HG03060 (cell line): ENCODE measurements at regions not wholly inside any gene's neighbourhood (a gene's known extent, or its start where the extent isn't known, plus 50 kb on each side); places are given as distances from the start of the nearest gene placed in this dataset.
"Not testable (repeated sequence)": the region's sequence is repeated elsewhere in the genome, so short reads cannot be mapped to it uniquely, and the experiment has no call there.

Experiments
- ATAC-seq: cut with Tn5 transposase; IDR thresholded peaks from one replicate; pipeline ENCODE4 v1.9.1; 2021; ENCODE audit warnings: low read depth, moderate number of reproducible peaks; ENCODE audit not compliant: unreplicated experiment

DNA sequence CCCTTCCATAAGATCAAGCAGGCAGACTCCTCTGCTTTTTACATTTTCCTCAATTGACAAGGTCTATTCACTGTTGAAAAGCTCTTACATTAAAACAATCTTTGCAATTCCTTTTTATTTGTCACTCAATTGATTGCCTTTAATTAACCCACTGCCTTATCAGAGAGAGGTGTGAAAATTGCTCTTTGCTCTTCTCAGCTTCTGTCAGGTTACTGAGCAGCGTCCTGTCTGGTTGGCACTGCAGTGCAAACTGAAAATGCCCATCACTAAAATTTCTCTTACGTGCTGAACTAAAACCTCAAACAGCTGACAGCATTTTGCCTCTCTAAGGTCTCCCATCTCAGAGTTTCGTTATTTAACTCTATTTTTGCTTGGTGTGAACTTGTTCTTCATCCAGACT lies 504.1 kb upstream of the ATXN7L3B start:
- no peak for ATAC-seq

- not testable (repeated sequence) for ATAC-seq
These were observed 498.5 kb upstream of the ATXN7L3B start for GRCh38 chr12:74039138-74039537.

DNA sequence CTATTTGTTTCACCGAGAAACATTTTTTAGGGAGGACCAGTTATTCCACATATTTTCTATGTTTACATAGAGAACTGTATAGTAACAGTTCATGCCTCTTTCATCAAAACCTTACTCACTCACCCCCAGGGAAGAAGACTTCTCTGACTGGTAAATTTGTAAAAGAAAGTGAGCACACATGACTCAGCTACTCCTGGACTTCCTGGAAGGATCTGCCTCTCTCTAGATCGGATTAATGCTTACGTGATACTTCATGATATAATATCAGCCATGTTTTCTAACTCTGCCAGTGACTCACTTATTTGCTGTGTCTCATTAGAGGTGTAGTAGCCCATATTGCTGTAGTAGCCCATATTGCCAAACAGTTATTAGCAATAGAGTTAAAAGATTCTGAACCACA lies 494.3 kb upstream of the ATXN7L3B start:
- no peak for ATAC-seq

- no peak for ATAC-seq
These were observed 488.3 kb upstream of the ATXN7L3B start for GRCh38 chr12:74049348-74049747.

GRCh38 chr12:74051848-74052247 lies 485.8 kb upstream of the ATXN7L3B start:
- no peak for ATAC-seq

DNA sequence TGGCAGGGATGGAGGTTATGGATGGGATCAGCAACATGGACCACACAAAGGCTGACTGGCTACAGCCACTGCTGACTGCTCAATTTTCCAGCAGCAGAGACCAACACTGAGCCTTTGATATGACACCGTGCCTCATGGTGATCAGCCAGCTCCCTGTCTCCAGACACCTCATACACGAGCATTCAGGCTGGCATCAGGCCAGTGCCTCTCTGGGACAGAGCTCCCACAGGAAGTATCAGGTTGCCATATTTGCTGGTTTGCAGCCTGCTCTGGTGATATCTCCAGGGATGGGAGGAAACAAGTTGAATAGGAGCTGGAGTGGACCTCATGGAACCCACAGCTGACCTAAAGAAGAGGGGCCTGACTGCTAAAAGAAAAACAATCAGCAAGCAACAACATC lies 471.2 kb upstream of the ATXN7L3B start:
- no peak for ATAC-seq

- no peak for ATAC-seq
These were observed 466.5 kb upstream of the ATXN7L3B start for GRCh38 chr12:74071182-74071581.

DNA sequence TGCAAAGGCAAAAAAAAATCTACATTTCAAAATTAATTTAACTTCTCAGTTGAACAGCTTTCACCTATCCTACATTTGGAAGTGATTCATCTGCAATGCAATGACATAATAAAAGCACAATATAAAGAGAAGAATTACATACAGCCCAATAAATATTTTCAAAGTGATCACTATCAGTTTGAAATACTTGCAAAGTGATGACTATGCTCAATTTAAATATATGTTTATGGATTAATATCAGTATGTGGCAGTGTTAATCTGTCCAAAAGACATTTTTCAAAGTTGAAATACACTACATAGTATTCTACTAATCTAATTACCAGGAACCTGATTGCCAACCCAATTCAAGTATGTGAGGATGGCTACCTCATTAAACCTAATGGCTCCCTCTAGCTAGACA lies 460.7 kb upstream of the ATXN7L3B start:
- no peak for ATAC-seq

- ATAC-seq: no peak
These were observed 432.2 kb upstream of the ATXN7L3B start for GRCh38 chr12:74105434-74105833.

GRCh38 chr12:74108729-74109128 lies 428.9 kb upstream of the ATXN7L3B start:
- no peak for ATAC-seq

GRCh38 chr12:74111688-74112360 lies 425.8 kb upstream of the ATXN7L3B start:
- no peak for ATAC-seq

- ATAC-seq: no peak
These were observed 417.7 kb upstream of the ATXN7L3B start for GRCh38 chr12:74119811-74120362.

DNA sequence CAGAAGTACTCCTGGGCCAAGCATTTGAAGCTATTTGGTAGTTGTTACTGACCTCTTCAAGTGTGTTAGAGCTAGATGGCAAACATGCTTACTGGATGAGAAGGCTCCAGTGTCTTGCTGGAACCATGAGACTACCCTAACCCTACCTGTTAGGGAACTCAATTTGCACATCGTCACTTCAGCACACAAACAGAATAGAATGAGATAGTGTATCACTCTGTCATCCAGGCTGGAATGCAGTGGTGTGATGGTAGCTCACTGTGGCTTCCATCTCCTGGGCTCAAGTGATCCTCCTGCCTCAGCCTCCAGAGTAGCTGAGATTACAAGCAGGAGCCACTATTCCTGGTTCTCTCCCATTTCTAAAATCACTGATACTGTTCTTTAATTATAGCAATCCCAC lies 417.0 kb upstream of the ATXN7L3B start:
- no peak for ATAC-seq

GRCh38 chr12:74129702-74130101 lies 407.9 kb upstream of the ATXN7L3B start:
- no peak for ATAC-seq

- no peak for ATAC-seq
These were observed 393.2 kb upstream of the ATXN7L3B start for GRCh38 chr12:74144396-74144795.

DNA sequence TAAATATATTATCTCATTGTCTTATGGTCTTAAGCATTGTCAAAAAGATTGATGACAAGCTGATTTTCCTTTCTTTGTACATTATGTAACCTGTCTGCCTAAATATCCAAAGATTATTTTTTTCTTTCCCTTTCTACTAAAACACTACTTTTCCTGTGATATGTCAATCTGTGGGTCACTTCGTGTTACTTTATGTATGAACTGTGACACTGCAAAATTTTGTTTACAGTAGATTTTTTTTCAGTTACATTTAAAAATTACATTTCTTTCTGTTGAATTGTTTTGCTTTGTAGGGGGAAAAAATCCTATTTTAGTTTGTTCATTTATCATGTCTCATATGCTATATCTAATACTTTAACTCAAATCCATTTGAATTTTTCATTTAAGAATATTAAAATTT lies 392.3 kb upstream of the ATXN7L3B start:
- ATAC-seq: no peak

- no peak for ATAC-seq
These were observed 388.8 kb upstream of the ATXN7L3B start for GRCh38 chr12:74148849-74149248.

DNA sequence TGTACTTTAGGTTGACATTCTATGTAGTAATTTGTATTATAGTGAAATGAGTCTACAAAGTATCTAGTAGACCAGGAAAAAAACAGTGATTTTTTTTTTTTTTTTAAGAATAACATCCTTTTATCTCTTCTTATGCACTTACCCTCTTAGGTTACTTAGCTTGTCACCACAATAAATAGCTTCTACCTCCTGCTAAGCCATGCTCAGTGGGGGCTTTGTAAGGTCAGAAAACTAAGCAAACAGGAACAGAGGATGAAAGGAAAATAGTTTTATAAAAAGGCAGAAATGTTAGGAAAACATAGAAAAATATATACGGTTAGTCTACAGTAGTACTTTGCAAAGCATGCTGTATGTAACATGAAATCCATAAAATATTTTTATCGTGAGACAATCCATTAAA lies 385.3 kb upstream of the ATXN7L3B start:
- no peak for ATAC-seq

DNA sequence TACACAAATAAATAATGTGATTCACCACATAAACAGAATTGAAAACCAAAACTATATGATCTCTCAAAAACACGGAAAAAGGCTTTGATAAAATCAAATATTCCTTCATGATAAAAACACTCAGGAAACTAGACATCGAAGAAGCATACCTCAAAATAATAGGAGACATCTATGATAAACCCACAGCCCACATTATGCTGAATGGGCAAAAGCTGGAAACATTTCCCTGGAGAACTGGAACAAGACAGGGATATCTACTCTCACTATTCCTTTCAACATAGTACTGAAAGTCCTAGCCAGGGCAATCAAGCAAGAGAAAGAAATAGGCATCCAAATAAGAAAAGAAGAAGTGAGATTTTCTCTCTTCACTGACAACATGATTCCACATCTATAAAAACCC lies 371.5 kb upstream of the ATXN7L3B start:
- ATAC-seq: no peak

- no peak for ATAC-seq
These were observed 368.0 kb upstream of the ATXN7L3B start for GRCh38 chr12:74169607-74170006.

DNA sequence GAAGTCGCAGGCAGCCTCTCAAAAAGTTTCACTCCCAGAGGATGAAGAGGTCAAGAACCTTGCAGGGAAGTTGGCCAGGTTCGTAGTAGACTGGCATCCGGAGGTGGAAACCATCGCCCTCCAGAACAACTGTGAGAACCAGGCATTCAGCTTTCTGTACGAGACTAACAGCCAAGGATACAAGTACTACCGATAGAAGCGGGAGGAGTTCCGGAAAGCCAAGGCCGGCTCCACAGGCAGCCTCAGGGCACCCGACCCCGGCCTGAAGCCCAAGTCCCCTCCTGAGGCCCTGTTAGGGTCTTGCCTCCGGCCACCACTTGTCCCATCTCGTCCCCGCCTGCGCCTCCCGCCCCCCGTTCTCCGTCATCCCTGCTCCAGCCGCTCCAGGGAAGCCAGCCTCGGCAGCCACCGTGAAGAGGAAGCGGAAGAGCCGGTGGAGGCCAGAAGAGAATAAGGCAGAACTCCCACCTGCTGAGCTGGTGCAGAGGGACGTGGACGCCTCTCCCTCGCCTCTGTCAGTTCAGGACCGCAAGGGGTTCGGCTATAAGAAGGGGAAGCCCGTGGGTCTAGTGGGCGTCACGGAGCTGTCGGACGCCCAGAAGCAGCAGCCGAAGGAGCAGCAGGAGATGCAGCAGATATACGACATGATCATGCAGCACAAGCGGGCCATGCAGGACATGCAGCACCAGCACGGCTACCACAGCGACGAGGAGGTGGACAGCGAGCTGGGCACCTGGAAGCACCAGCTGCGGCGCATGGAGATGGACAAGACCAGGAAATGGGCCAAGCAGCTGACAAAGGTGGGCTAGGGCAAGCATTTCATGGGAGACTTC lies 366.8 kb upstream of the ATXN7L3B start:
- ATAC-seq: no peak

GRCh38 chr12:74171478-74171909 lies 366.1 kb upstream of the ATXN7L3B start:
- ATAC-seq: no peak
